ENCODE measurements at regions not wholly inside any gene's neighbourhood (a gene's known extent, or its start where the extent isn't known, plus 50 kb on each side); places are given as distances from the start of the nearest gene placed in this dataset.

DNA sequence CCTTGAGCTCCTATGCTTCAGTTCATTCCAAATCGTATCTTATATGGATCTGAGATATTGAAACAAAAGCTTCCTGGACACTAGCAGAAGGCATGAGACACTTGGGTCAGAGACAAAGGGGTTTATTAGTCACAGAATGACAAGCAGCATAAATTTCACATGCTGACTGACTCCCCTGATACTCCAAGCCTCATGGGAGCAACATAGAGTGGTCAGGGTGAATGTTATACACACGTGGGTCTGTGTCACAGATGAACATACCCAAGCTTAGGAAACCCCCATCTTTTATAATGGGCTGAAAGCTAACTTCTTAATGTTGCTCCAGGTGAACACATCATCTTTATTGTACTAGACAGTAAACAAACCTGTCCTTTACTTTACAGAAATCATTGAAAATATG, 599.9 kb upstream of the RGS18 start:
- no peaks in the 10 kb centered on the region for H3K36me3 ChIP-seq
- no peaks in the 10 kb centered on the region for H3K27me3 ChIP-seq
- no peak for TF ChIP-seq POLR2AphosphoS5 (IDR thresholded peaks at IDR 0.05)
- no peak overlapping the region for H3K4me3 ChIP-seq
- H3K4me1 ChIP-seq: no peaks in the 10 kb centered on the region
- intact Hi-C loops (cut with DNase I; ENCODE audit: low total_unique reads): no loop called here
- no peak for DNase-seq (ENCODE audit: low spot score in 2 of 2)
- no peak overlapping the region for H3K27ac ChIP-seq
- H3K9me3 ChIP-seq: no peaks in the 10 kb centered on the region

GRCh38 chr1:191561276-191561675, 597.0 kb upstream of the RGS18 start:
- TF ChIP-seq POLR2A (IDR thresholded peaks at IDR 0.05) (no peak), POLR2AphosphoS5 (IDR thresholded peaks at IDR 0.05) (no peak), CTCF (IDR thresholded peaks at IDR 0.05) (no peak)
- no peak overlapping the region for H3K4me3 ChIP-seq
- no peak overlapping the region for H3K27ac ChIP-seq
- H3K27me3 ChIP-seq: no peaks in the 10 kb centered on the region
- intact Hi-C loops (cut with DNase I; ENCODE audit: low total_unique reads): no loop called here
- no peaks in the 10 kb centered on the region for H3K4me1 ChIP-seq
- no peaks in the 10 kb centered on the region for H3K9me3 ChIP-seq
- no peaks in the 10 kb centered on the region for H3K36me3 ChIP-seq
- DNase-seq (ENCODE audit: low spot score in 2 of 2): no peak

GRCh38 chr1:191564275-191564674, 594.0 kb upstream of the RGS18 start:
- Histone ChIP-seq H3K4me3 (no peak overlapping the region), H3K9me3 (no peaks in the 10 kb centered on the region), H3K27me3 (no peaks in the 10 kb centered on the region), H3K36me3 (no peaks in the 10 kb centered on the region), H3K4me1 (no peaks in the 10 kb centered on the region), H3K27ac (no peak overlapping the region)
- DNase-seq (ENCODE audit: low spot score in 2 of 2): no peak
- TF ChIP-seq POLR2A (IDR thresholded peaks at IDR 0.05): no peak
- no peak for TF ChIP-seq POLR2AphosphoS5 (IDR thresholded peaks at IDR 0.05)
- no peak for TF ChIP-seq CTCF (IDR thresholded peaks at IDR 0.05)
- intact Hi-C loops (cut with DNase I; ENCODE audit: low total_unique reads): no loop called here

GRCh38 chr1:191572479-191572878, 585.8 kb upstream of the RGS18 start:
- DNase-seq (ENCODE audit: low spot score in 2 of 2): no peak
- Histone ChIP-seq H3K36me3 (no peaks in the 10 kb centered on the region), H3K4me1 (no peaks in the 10 kb centered on the region), H3K9me3 (no peaks in the 10 kb centered on the region), H3K27ac (no peak overlapping the region), H3K4me3 (no peak overlapping the region), H3K27me3 (no peaks in the 10 kb centered on the region)
- intact Hi-C loops (cut with DNase I; ENCODE audit: low total_unique reads): no loop called here
- TF ChIP-seq POLR2A (IDR thresholded peaks at IDR 0.05) (no peak), CTCF (IDR thresholded peaks at IDR 0.05) (no peak), POLR2AphosphoS5 (IDR thresholded peaks at IDR 0.05) (no peak)

DNA sequence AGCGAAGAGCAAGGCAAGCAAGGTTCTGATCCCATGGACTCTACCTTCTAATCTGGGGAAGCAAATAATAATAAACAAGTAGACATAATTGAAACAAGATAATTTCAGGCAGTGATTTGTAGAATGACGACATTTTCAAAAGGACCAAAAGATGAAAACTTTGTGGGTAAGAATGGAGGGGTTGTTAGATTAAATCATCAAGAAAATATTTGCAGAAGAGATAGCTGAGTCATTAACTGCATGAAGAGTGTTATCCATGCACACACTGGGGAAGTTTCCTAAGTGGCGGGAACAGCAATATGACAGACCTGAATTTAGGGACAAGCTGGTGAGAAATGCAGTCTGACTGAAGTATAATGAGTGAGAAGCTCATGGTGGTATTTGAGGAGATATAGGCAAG, 583.1 kb upstream of the RGS18 start:
- Histone ChIP-seq H3K4me1 (no peaks in the 10 kb centered on the region), H3K27ac (no peak overlapping the region), H3K36me3 (no peaks in the 10 kb centered on the region), H3K9me3 (no peaks in the 10 kb centered on the region), H3K27me3 (no peaks in the 10 kb centered on the region), H3K4me3 (no peak overlapping the region)
- DNase-seq (ENCODE audit: low spot score in 2 of 2): no peak
- intact Hi-C loops (cut with DNase I; ENCODE audit: low total_unique reads): no loop called here
- no peak for TF ChIP-seq CTCF (IDR thresholded peaks at IDR 0.05)

DNA sequence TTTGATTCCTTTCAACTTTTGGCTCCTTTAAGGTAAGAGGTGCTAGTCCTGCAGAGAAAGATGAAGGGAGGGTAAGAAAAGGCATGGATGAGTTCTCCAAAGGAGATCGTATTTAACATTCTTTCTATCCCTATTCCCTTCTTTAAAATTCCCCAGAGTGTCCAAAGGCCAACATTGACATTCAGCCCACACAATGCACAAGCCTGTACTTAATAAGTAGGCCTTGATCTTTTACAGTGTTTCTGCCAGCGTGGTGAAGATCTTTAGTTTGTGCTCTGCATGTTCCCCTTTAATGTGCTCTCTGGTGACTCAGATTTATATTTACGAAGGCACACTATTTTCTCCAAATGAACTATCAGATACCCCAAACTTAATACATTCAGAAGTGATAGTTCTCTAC, 582.5 kb upstream of the RGS18 start:
- no peaks in the 10 kb centered on the region for H3K36me3 ChIP-seq
- no peaks in the 10 kb centered on the region for H3K4me1 ChIP-seq
- H3K4me3 ChIP-seq: no peak overlapping the region
- no peaks in the 10 kb centered on the region for H3K9me3 ChIP-seq
- intact Hi-C loops (cut with DNase I; ENCODE audit: low total_unique reads): no loop called here
- H3K27me3 ChIP-seq: no peaks in the 10 kb centered on the region
- no peak for DNase-seq (ENCODE audit: low spot score in 2 of 2)
- TF ChIP-seq CTCF (IDR thresholded peaks at IDR 0.05): no peak
- no peak for TF ChIP-seq POLR2A (IDR thresholded peaks at IDR 0.05)
- TF ChIP-seq POLR2AphosphoS5 (IDR thresholded peaks at IDR 0.05): no peak
- H3K27ac ChIP-seq: no peak overlapping the region
